SK-N-SH (cell line): ENCODE measurements at regions not wholly inside any gene's neighbourhood (a gene's known extent, or its start where the extent isn't known, plus 50 kb on each side); places are given as distances from the start of the nearest gene placed in this dataset.

Source experiments
- CTCF ChIA-PET: fragments of 300-600, 350-600 bp; formaldehyde crosslinking; extraction: SDS; loops from one replicate; lab custom pipeline; 2021; lab: Yijun Ruan, JAX
- POLR2A ChIA-PET: fragments of 350-600 bp; sonication (Branson Sonifier 250); formaldehyde crosslinking; extraction: SDS; loops from one replicate; lab custom pipeline; 2020; ENCODE audit warnings: antibody characterized with exemption, inconsistent platforms; lab: Yijun Ruan, JAX
- DNase-seq: peaks from one replicate; pipeline ENCODE4 v3.0.0; 2012
- H2AFZ ChIP-seq: fragments of 200-600 bp; sonication (generic); 2 replicates; pipeline ENCODE4 v1.8.1; 2016; ENCODE audit warnings: antibody characterized with exemption, mild to moderate bottlenecking, low read depth
- H3F3A ChIP-seq: fragments of 200-600 bp; sonication (generic); replicated peaks from 2 replicates; pipeline ENCODE3; 2016; ENCODE audit warnings: antibody characterized with exemption, mild to moderate bottlenecking; ENCODE audit not compliant: insufficient read depth
- H3K27ac ChIP-seq, 2 experiments: fragments of 200-500 bp in 1 of 2; fragments of 200-600 bp in 1 of 2; sonication (Bioruptor generic) in 1 of 2; sonication (generic), shearing (Covaris generic) in 1 of 2; 2 replicates each; pipeline versions ENCODE4 v1.5.1 to v1.6.1; 2014 to 2016; ENCODE audit warnings: low read depth in 2 of 2, inconsistent platforms in 1 of 2, low read length in 1 of 2, mild to moderate bottlenecking in 1 of 2, mixed read lengths in 1 of 2
- H3K27me3 ChIP-seq: fragments of 200-600 bp; sonication (generic), shearing (Covaris generic); 2 replicates; pipeline ENCODE4 v1.6.1; 2016; ENCODE audit warnings: mixed run types; ENCODE audit not compliant: insufficient read depth
- H3K36me3 ChIP-seq, 2 experiments: fragments of 200-500 bp in 1 of 2; fragments of 200-600 bp in 1 of 2; sonication (Bioruptor generic) in 1 of 2; sonication (generic) in 1 of 2; replicated peaks in 1 of 2; 2 replicates each; pipeline versions ENCODE3 to v1.5.1; 2014 to 2016; ENCODE audit warnings: low read length in 1 of 2, mild to moderate bottlenecking in 1 of 2; ENCODE audit not compliant: insufficient read depth in 2 of 2, control insufficient read depth in 1 of 2
- H3K4me1 ChIP-seq, 2 experiments: fragments of 200-500 bp in 1 of 2; fragments of 200-600 bp in 1 of 2; sonication (Bioruptor generic) in 1 of 2; sonication (generic), shearing (Covaris generic) in 1 of 2; 2 replicates each; pipeline versions ENCODE4 v1.5.1 to v1.6.1; 2014 to 2016; ENCODE audit warnings: low read depth in 1 of 2, low read length in 1 of 2, mixed run types in 1 of 2; ENCODE audit not compliant: insufficient read depth in 2 of 2, control insufficient read depth in 1 of 2
- H3K4me2 ChIP-seq: fragments of 200-600 bp; sonication (generic), shearing (Covaris generic); 2 replicates; pipeline ENCODE4 v1.6.1; 2017; ENCODE audit warnings: mixed run types
- H3K4me3 ChIP-seq, 2 experiments: fragments of 200-500 bp in 1 of 2; fragments of 200-600 bp in 1 of 2; sonication (Bioruptor generic) in 1 of 2; sonication (generic), shearing (Covaris generic) in 1 of 2; 2 replicates each; pipeline versions ENCODE4 v1.5.1 to v1.8.1; 2014 to 2016; ENCODE audit warnings: low read depth in 2 of 2, inconsistent platforms in 1 of 2, low read length in 1 of 2, mild to moderate bottlenecking in 1 of 2, mixed read lengths in 1 of 2, moderate library complexity in 1 of 2
- H3K79me2 ChIP-seq: fragments of 200-600 bp; sonication (generic); 2 replicates; pipeline ENCODE4 v1.8.1; 2017; ENCODE audit warnings: mild to moderate bottlenecking; ENCODE audit not compliant: insufficient read depth
- H3K9ac ChIP-seq: fragments of 200-600 bp; sonication (generic); 2 replicates; pipeline ENCODE4 v1.6.1; 2017; ENCODE audit warnings: mixed run types
- H3K9me2 ChIP-seq: fragments of 200-600 bp; sonication (generic); 2 replicates; pipeline ENCODE4 v1.6.1; 2017; ENCODE audit warnings: mixed run types
- H3K9me3 ChIP-seq: fragments of 200-600 bp; sonication (generic); 2 replicates; pipeline ENCODE4 v1.6.1; 2017; ENCODE audit warnings: mixed run types, mild to moderate bottlenecking, moderate library complexity
- H4K20me1 ChIP-seq: fragments of 200-600 bp; sonication (generic); 2 replicates; pipeline ENCODE4 v1.6.1; 2017; ENCODE audit warnings: mild to moderate bottlenecking, mixed run types; ENCODE audit not compliant: insufficient read depth
- CHD2 ChIP-seq: fragments of 150-350 bp; IDR thresholded peaks from 2 replicates; pipeline ENCODE4 v1.6.1; 2018; ENCODE audit warnings: low read length; ENCODE audit not compliant: partially characterized antibody
- NFIC ChIP-seq: IDR thresholded peaks from 2 replicates; pipeline ENCODE4 v1.4.0; 2012; ENCODE audit warnings: borderline replicate concordance
- POLR2AphosphoS5 ChIP-seq: IDR thresholded peaks from 2 replicates; pipeline ENCODE4 v1.6.1; 2012; ENCODE audit warnings: low read depth, low read length
- RCOR1 ChIP-seq: fragments of 150-350 bp; IDR thresholded peaks from 2 replicates; pipeline ENCODE4 v1.6.1; 2017; ENCODE audit warnings: antibody characterized with exemption, low read length
- SMC3 ChIP-seq: IDR thresholded peaks from 2 replicates; pipeline ENCODE4 v1.6.1; 2012; ENCODE audit warnings: low read depth, low read length, improper control_type of control experiment
- USF2 ChIP-seq: fragments of 150-350 bp; IDR thresholded peaks from 2 replicates; pipeline ENCODE4 v1.6.1; 2017; ENCODE audit warnings: antibody characterized with exemption, low read length, low read depth, borderline replicate concordance
- WGBS: methylation state at CpG from one replicate; pipeline ENCODE4 v1.1.6; 2017; ENCODE audit warnings: low lambda C conversion rate; 5-methylcytosine and 5-hydroxymethylcytosine counted together
- TF ChIP-seq, protein P1 (sequence below): IDR thresholded peaks from 2 replicates; pipeline ENCODE4 v1.6.1; 2012; ENCODE audit warnings: mild to moderate bottlenecking, low read depth, low read length, moderate library complexity

GRCh38 chr12:90112666-90113065 lies 404.0 kb upstream of the ATP2B1 start (continued):
- TF ChIP-seq CHD2: no peak
- TF ChIP-seq, all 33 proteins: peak for 0

- Histone ChIP-seq H3F3A (no peaks in the 10 kb centered on the region), H3K4me3 (no peak overlapping the region), H3K27me3 (no peaks in the 10 kb centered on the region), H3K27ac (no peak overlapping the region), H3K9me3 (no peaks in the 10 kb centered on the region), H4K20me1 (no peaks in the 10 kb centered on the region), H3K9ac (no peak overlapping the region), H2AFZ (no peak overlapping the region), H3K4me1 (peaks cover 0 to 3% of the 10 kb centered on the region in 2 experiments; a peak in 1 of 4 replicates), H3K9me2 (no peaks in the 10 kb centered on the region), H3K36me3 (no peaks in the 10 kb centered on the region), H3K79me2 (no peaks in the 10 kb centered on the region), H3K4me2 (no peak overlapping the region)
- CTCF ChIA-PET: interaction anchor here (0.7 kb wide), 1 partner anchor 9 kb away, joined by 3 read pairs; no protein-coding TSS in a partner anchor
- POLR2A ChIA-PET: no interaction called here
- WGBS: 88% methylated on average over 10 of the region's 10 CpGs
- no peak for DNase-seq
- TF ChIP-seq SMC3 (no peak), NFIC (no peak), USF2 (no peak), RCOR1 (no peak)
- TF ChIP-seq, protein P1, sequence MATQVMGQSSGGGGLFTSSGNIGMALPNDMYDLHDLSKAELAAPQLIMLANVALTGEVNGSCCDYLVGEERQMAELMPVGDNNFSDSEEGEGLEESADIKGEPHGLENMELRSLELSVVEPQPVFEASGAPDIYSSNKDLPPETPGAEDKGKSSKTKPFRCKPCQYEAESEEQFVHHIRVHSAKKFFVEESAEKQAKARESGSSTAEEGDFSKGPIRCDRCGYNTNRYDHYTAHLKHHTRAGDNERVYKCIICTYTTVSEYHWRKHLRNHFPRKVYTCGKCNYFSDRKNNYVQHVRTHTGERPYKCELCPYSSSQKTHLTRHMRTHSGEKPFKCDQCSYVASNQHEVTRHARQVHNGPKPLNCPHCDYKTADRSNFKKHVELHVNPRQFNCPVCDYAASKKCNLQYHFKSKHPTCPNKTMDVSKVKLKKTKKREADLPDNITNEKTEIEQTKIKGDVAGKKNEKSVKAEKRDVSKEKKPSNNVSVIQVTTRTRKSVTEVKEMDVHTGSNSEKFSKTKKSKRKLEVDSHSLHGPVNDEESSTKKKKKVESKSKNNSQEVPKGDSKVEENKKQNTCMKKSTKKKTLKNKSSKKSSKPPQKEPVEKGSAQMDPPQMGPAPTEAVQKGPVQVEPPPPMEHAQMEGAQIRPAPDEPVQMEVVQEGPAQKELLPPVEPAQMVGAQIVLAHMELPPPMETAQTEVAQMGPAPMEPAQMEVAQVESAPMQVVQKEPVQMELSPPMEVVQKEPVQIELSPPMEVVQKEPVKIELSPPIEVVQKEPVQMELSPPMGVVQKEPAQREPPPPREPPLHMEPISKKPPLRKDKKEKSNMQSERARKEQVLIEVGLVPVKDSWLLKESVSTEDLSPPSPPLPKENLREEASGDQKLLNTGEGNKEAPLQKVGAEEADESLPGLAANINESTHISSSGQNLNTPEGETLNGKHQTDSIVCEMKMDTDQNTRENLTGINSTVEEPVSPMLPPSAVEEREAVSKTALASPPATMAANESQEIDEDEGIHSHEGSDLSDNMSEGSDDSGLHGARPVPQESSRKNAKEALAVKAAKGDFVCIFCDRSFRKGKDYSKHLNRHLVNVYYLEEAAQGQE: no peak
Measured at GRCh38 chr12:90111791-90112580, 403.3 kb upstream of the ATP2B1 start.

DNA sequence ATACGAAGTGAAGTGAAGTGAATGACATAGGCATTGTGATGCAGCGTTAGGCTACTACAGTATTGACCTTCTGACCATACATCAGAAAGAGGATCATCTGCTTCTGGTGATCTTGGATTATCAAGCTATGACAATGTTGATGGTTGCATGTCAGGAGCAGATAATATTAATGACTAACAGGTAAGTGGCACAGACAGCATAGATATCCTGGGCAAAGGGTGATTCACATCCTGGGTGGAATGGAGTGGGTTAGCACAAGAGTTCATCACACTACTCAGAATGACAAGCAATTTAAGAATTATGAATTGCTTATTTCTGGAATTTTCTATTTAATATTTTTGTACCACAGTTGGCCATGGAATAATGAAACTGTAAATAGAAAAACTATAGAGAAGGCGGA lies 397.9 kb upstream of the ATP2B1 start:
- 84% methylated on average over 3 of the region's 3 CpGs for WGBS
- ChIA-PET CTCF (interaction anchor here (1.8 kb wide), 1 partner anchor 22 kb away, joined by 3 read pairs; no protein-coding TSS in a partner anchor), POLR2A (no interaction called here)
- H3K27ac ChIP-seq: no peak overlapping the region
- no peaks in the 10 kb centered on the region for H3K36me3 ChIP-seq
- DNase-seq: no peak
- H3K79me2 ChIP-seq: no peaks in the 10 kb centered on the region
- H3K4me1 ChIP-seq: no peaks in the 10 kb centered on the region; a peak in 1 of 4 replicates
- H3K9ac ChIP-seq: no peak overlapping the region
- H3K4me3 ChIP-seq: no peak overlapping the region
- TF ChIP-seq CHD2 (no peak), POLR2AphosphoS5 (no peak), USF2 (no peak)
- H2AFZ ChIP-seq: no peak overlapping the region
- H4K20me1 ChIP-seq: no peaks in the 10 kb centered on the region
- H3K4me2 ChIP-seq: no peak overlapping the region
- no peaks in the 10 kb centered on the region for H3F3A ChIP-seq
- H3K9me3 ChIP-seq: no peaks in the 10 kb centered on the region
- H3K27me3 ChIP-seq: no peaks in the 10 kb centered on the region
- H3K9me2 ChIP-seq: no peaks in the 10 kb centered on the region
